ENCODE measurements at regions not wholly inside any gene's neighbourhood (a gene's known extent, or its start where the extent isn't known, plus 50 kb on each side); places are given as distances from the start of the nearest gene placed in this dataset.
"Not testable (repeated sequence)": the region's sequence is repeated elsewhere in the genome, so short reads cannot be mapped to it uniquely, and the experiment has no call there.

GRCh38 chr7:150047329-150047728, 173.6 kb downstream of the ATP6V0E2 start:
- not testable (repeated sequence) for DNase-seq

- not testable (repeated sequence) for DNase-seq
Observed at GRCh38 chr7:150047772-150048171, 174.0 kb downstream of the ATP6V0E2 start.

- not testable (repeated sequence) for DNase-seq
Observed at GRCh38 chr7:150048244-150049011, 174.7 kb downstream of the ATP6V0E2 start.

- not testable (repeated sequence) for DNase-seq
Observed at GRCh38 chr7:150049012-150049655, 175.4 kb downstream of the ATP6V0E2 start.

GRCh38 chr7:150053396-150053795, 179.6 kb downstream of the ATP6V0E2 start:
- DNase-seq, result not testable (repeated sequence)

GRCh38 chr7:150054242-150054641, 180.5 kb downstream of the ATP6V0E2 start:
- not testable (repeated sequence) for DNase-seq

- peak in 4 of 5 experiments; percentile 54 to 84 (median 60) for DNase-seq
Observed at GRCh38 chr7:150060259-150061221, 186.8 kb downstream of the ATP6V0E2 start.

- not testable (repeated sequence) for DNase-seq
Observed at GRCh38 chr7:150063195-150063594, 189.4 kb downstream of the ATP6V0E2 start.

- not testable (repeated sequence) for DNase-seq
Observed at GRCh38 chr7:150069555-150070313, 196.0 kb downstream of the ATP6V0E2 start.

- DNase-seq, result not testable (repeated sequence)
Observed at GRCh38 chr7:150077543-150077942, 203.8 kb downstream of the ATP6V0E2 start.

GRCh38 chr7:150081865-150082264, 208.1 kb downstream of the ATP6V0E2 start:
- not testable (repeated sequence) for DNase-seq

- DNase-seq, result not testable (repeated sequence)
Observed at GRCh38 chr7:150084724-150085123, 211.0 kb downstream of the ATP6V0E2 start.

GRCh38 chr7:150087478-150087877, 213.7 kb downstream of the ATP6V0E2 start:
- DNase-seq, result not testable (repeated sequence)

- not testable (repeated sequence) for DNase-seq
Observed at GRCh38 chr7:150089139-150089538, 215.4 kb downstream of the ATP6V0E2 start.

- not testable (repeated sequence) for DNase-seq
Observed at GRCh38 chr7:150090776-150091175, 217.0 kb downstream of the ATP6V0E2 start.

- DNase-seq, result not testable (repeated sequence)
Observed at GRCh38 chr7:150093897-150094296, 220.1 kb downstream of the ATP6V0E2 start.

GRCh38 chr7:150096213-150096994, 222.6 kb downstream of the ATP6V0E2 start:
- DNase-seq, result not testable (repeated sequence)

- not testable (repeated sequence) for DNase-seq
Observed at GRCh38 chr7:150098592-150098991, 224.6 kb upstream of the LRRC61 start.

- DNase-seq, result not testable (repeated sequence)
Observed at GRCh38 chr7:150101282-150101681, 221.9 kb upstream of the LRRC61 start.

- DNase-seq, result not testable (repeated sequence)
Observed at GRCh38 chr7:150107283-150107682, 215.9 kb upstream of the LRRC61 start.

- peak in 2 of 5 experiments; percentile 9 to 20 for DNase-seq
Observed at GRCh38 chr7:150110375-150110820, 212.8 kb upstream of the LRRC61 start.

Measured in T-helper 2 cell (primary cell).